GM12873 (cell line): ENCODE measurements at regions not wholly inside any gene's neighbourhood (a gene's known extent, or its start where the extent isn't known, plus 50 kb on each side); places are given as distances from the start of the nearest gene placed in this dataset.

ENCODE experiments used
- TF ChIP-seq, protein P1 (sequence below): IDR thresholded peaks from 2 replicates; pipeline ENCODE4 v1.5.1; 2012; ENCODE audit warnings: low read depth, mild to moderate bottlenecking, moderate library complexity, low read length, control low read depth; ENCODE audit not compliant: insufficient read depth; ENCODE audit errors: missing control alignments

DNA sequence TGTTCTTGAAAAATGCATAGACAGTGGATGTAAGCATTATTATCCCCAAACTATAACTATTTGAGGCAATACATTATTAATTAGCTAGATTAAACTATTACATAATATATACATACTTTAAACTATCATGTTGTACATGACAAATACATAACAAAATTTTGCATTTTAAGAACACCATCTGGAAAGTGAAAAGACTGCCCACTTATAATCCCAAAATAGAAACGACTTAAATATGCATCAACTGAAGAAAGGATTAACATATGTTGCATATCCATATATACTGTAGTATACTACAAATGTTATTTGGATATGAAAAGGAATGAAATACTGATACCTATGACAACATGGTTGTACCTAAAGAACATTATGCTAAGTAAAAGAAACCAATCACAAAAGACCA lies 700.8 kb upstream of the SPRY2 start:
- TF ChIP-seq, protein P1, sequence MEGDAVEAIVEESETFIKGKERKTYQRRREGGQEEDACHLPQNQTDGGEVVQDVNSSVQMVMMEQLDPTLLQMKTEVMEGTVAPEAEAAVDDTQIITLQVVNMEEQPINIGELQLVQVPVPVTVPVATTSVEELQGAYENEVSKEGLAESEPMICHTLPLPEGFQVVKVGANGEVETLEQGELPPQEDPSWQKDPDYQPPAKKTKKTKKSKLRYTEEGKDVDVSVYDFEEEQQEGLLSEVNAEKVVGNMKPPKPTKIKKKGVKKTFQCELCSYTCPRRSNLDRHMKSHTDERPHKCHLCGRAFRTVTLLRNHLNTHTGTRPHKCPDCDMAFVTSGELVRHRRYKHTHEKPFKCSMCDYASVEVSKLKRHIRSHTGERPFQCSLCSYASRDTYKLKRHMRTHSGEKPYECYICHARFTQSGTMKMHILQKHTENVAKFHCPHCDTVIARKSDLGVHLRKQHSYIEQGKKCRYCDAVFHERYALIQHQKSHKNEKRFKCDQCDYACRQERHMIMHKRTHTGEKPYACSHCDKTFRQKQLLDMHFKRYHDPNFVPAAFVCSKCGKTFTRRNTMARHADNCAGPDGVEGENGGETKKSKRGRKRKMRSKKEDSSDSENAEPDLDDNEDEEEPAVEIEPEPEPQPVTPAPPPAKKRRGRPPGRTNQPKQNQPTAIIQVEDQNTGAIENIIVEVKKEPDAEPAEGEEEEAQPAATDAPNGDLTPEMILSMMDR: no peak

DNA sequence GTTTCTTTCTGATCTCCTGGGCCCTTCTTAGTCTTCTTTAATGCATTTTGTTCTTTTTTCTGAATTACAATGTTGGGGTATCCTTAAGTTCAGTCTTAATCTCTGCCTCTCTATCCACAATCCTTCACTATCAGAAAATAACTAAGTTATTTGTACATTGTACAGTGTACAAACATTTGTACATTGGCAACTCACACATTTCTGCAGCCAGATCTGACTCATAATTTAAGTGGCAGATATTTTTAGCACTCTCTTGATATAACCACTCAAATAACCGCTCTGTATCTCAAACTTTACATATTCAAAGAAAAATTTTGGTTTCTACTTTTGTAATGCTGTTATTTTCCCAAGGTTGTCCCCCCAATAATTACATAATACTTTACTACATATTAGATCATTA lies 691.1 kb upstream of the SPRY2 start:
- TF ChIP-seq, protein P1: no peak

DNA sequence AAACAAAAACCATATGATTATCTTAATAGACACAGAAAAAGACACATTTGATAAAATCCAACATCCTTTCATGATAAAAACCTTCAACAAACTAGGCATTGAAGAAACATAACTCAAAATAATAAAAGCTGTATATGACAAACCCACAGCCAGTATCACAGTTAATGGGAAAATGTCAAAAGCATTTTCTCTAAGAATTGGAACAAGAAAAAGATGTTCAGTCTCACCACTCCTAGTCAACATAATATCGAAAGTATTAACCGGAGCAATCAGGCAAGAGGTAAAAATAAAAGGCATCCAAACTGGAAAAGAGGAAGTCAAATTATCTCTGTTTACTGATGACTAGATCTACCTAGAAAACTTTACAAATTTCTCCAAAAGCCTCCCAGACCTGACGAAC lies 684.2 kb upstream of the SPRY2 start:
- TF ChIP-seq, protein P1: no peak

DNA sequence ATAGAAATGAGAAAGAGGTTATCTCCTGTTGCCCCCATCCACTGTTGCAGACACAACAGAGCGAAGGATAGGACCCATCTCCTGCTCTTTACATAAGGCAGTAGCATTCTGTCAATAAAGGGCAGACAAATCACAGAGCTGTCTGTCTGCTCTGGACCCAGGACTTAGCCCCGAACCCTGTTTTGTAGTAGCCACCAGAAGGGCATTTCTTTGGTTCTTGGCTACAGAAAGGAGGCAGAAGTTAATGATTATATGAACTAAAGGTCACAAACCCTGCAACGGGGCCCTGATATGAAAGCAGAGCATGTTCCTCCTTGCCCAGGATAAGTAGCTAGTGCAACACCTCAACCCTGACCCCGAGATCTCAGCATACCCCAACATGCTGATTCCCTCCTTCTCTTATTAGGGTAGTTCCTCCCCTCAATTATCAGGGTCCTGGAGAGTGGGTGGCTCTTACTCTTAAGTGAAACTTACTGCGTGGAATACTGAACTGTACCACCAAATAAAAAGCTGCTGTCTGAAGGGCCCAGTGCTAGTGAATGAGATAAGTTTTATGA lies 680.4 kb upstream of the SPRY2 start:
- TF ChIP-seq, protein P1: no peak

DNA sequence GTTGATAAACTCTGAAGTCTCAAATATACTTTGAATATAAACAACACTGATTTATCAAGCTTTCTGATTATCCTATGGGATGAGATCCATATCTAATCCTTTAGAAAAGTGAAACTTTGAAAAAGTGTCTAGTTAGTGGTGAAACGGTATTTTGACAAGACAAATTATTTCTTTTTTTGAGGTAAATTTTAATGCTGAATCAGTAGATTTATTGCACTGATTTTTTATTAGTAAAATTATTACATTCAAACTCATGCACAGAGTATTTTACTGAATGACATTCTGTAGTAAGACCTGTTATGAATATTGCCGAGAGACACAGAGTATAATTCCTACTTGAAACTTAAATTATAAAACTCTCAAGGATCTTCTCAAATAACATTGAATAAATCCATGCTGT lies 679.1 kb upstream of the SPRY2 start:
- TF ChIP-seq, protein P1: no peak

DNA sequence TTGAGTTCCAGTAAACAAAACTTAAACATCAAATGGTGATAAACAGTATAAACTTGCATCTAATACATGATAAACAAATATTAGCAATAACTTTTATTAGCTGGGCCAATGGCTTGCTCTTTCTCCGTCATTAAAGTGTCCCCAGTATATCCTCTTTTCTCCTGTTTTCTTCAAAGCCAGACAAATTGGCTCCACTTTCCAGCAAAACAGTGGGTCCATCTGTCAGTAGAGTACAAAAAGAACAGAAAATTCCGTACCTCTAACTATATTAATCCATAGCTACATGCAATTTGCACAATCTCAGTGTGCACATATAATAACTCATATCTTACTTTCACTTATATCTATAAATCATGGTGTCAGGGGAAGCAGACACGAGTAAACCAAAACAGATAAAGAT lies 678.0 kb upstream of the SPRY2 start:
- TF ChIP-seq, protein P1: no peak

DNA sequence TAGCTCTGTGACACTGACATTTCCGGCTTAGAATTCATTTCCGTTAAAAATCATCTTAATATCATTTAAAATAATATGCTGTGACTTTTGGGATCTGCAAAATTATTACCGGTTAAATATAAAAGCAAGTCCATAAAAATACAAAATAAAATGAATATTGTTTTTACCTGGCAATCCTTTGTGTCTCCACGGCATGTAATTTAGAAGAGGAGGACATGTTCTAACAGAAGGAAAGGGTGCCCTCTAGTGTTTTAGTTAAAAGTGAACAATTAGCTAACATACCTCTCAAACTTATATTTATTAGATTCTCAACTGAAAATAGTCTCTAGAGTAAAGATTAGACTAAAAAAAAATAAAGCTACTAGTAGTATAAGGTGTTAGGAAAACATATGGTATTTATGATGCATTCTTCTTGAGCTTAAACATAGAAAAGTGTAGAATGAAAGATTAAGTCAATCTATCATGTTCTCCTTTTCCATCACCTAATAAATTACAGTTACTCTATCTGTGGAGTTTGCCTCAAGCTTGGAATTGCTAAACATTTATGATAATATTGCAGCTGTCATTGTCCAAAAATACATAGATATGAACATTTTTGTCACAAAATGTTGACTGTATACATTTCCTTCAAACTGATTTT lies 676.7 kb upstream of the SPRY2 start:
- TF ChIP-seq, protein P1: peak; percentile 46
